HCT116 (cell line): ENCODE measurements at regions not wholly inside any gene's neighbourhood (a gene's known extent, or its start where the extent isn't known, plus 50 kb on each side); places are given as distances from the start of the nearest gene placed in this dataset.

Experiments used
- ATAC-seq: fragments of 200-7000 bp; cut with Tn5 transposase; 2 replicates; pipeline ENCODE4 v1.9.1; 2020; ENCODE audit warnings: mild to moderate bottlenecking, moderate library complexity
- BruUV-seq: library from RNA; stranded (reverse); fragments of 400-500 nt; replicated peaks from 2 replicates; lab custom pipeline; 2021; lab: Mats Ljungman, UMichigan
- CTCF ChIA-PET: fragments of 300-600 bp; sonication (Branson Sonifier 250); formaldehyde crosslinking; loops from one replicate; lab custom pipeline; 2021; ENCODE audit warnings: antibody characterized with exemption; lab: Charles Lee
- POLR2A ChIA-PET: fragments of 300-600, 350-600 bp; sonication (Branson Sonifier 250); formaldehyde crosslinking; loops from one replicate; lab custom pipeline; 2021; ENCODE audit warnings: antibody characterized with exemption; lab: Charles Lee
- RAD21 ChIA-PET, 2 experiments: fragments of 300-600 bp; sonication (Branson Sonifier 250); formaldehyde crosslinking; loops; one replicate each; lab custom pipeline; 2023; ENCODE audit warnings: low total read pairs in 2 of 2; ENCODE audit not compliant: uncharacterized antibody in 2 of 2, unreplicated experiment in 2 of 2, low non-redundant PET in 1 of 2; lab: Charles Lee
- DNase-seq: peaks from one replicate; pipeline ENCODE4 v3.0.0-alpha.2; 2010; ENCODE audit warnings: low read depth, low spot score
- H2AFZ ChIP-seq: fragments of 200-600 bp; shearing (Covaris generic), sonication (generic); 2 replicates; pipeline ENCODE4 v1.6.1; 2017; ENCODE audit warnings: low read depth, mixed run types, mixed read lengths, antibody characterized with exemption, low read length; ENCODE audit not compliant: poor library complexity, severe bottlenecking
- H3K27ac ChIP-seq: 2 replicates; pipeline ENCODE4 v1.5.1; 2012; ENCODE audit warnings: low read depth, low read length
- H3K27me3 ChIP-seq: fragments of 200-600 bp; sonication (generic); 2 replicates; pipeline ENCODE4 v1.6.1; 2016; ENCODE audit warnings: mixed run types, low read length, mixed read lengths; ENCODE audit not compliant: insufficient read depth
- H3K36me3 ChIP-seq, 2 experiments: fragments of 200-500 bp in 1 of 2; fragments of 200-600 bp in 1 of 2; sonication (Bioruptor generic) in 1 of 2; sonication (generic) in 1 of 2; 2 replicates each; pipeline versions ENCODE4 v1.5.1 to v1.6.1; 2014 to 2016; ENCODE audit warnings: low read length in 2 of 2, inconsistent platforms in 1 of 2, mixed read lengths in 1 of 2, mixed run types in 1 of 2; ENCODE audit not compliant: insufficient read depth in 2 of 2, control insufficient read depth in 1 of 2
- H3K4me1 ChIP-seq, 2 experiments: fragments of 200-600 bp in 1 of 2; sonication (generic) in 1 of 2; 2 replicates each; pipeline versions ENCODE4 v1.5.1 to v1.6.1; 2012 to 2017; ENCODE audit warnings: low read length in 2 of 2, inconsistent platforms in 1 of 2, mild to moderate bottlenecking in 1 of 2, mixed read lengths in 1 of 2, mixed run types in 1 of 2, moderate library complexity in 1 of 2; ENCODE audit not compliant: insufficient read depth in 2 of 2, control insufficient read depth in 1 of 2
- H3K4me2 ChIP-seq: fragments of 200-600 bp; sonication (generic); 2 replicates; pipeline ENCODE4 v1.6.1; 2017; ENCODE audit warnings: mixed run types, low read length, mixed read lengths
- H3K4me3 ChIP-seq, 2 experiments: fragments of 200-600 bp in 1 of 2; sonication (generic) in 1 of 2; replicated peaks in 1 of 2; 2 replicates each; pipeline ENCODE4 v1.5.1; 2011 to 2016; ENCODE audit warnings: low read length in 2 of 2, control low read depth in 1 of 2, low read depth in 1 of 2, mild to moderate bottlenecking in 1 of 2, mixed read lengths in 1 of 2, mixed run types in 1 of 2
- H3K79me2 ChIP-seq: fragments of 200-600 bp; sonication (generic); 2 replicates; pipeline ENCODE4 v1.6.1; 2017; ENCODE audit warnings: mild to moderate bottlenecking, mixed run types, low read length, moderate library complexity, mixed read lengths; ENCODE audit not compliant: insufficient read depth
- H3K9ac ChIP-seq: fragments of 200-600 bp; sonication (generic); 2 replicates; pipeline ENCODE4 v1.6.1; 2016; ENCODE audit warnings: low read length, mixed read lengths
- H3K9me2 ChIP-seq: fragments of 200-600 bp; sonication (generic), shearing (Covaris generic); 2 replicates; pipeline ENCODE4 v1.6.1; 2017; ENCODE audit warnings: mixed run types, mild to moderate bottlenecking, moderate library complexity; ENCODE audit not compliant: insufficient read depth
- H3K9me3 ChIP-seq, 2 experiments: fragments of 200-500 bp in 1 of 2; fragments of 200-600 bp in 1 of 2; sonication (Bioruptor generic) in 1 of 2; sonication (generic) in 1 of 2; 2 replicates each; pipeline ENCODE4 v1.6.1; 2014 to 2017; ENCODE audit warnings: low read length in 2 of 2, mixed read lengths in 2 of 2, inconsistent platforms in 1 of 2, low read depth in 1 of 2, mild to moderate bottlenecking in 1 of 2, mixed run types in 1 of 2, moderate library complexity in 1 of 2; ENCODE audit not compliant: control insufficient read depth in 1 of 2, insufficient read depth in 1 of 2
- H4K20me1 ChIP-seq: fragments of 200-600 bp; sonication (generic), shearing (Covaris generic); 2 replicates; pipeline ENCODE4 v1.6.1; 2017; ENCODE audit warnings: mixed run types, mild to moderate bottlenecking, moderate library complexity; ENCODE audit not compliant: insufficient read depth
- CBX3 ChIP-seq: IDR thresholded peaks from 2 replicates; pipeline ENCODE4 v1.6.1; 2012; ENCODE audit warnings: low read depth
- CEBPB ChIP-seq: IDR thresholded peaks from 2 replicates; pipeline ENCODE4 v1.6.1; 2012; ENCODE audit warnings: low read depth
- EGR1 ChIP-seq: IDR thresholded peaks from 2 replicates; pipeline ENCODE4 v1.6.1; 2012; ENCODE audit warnings: low read depth
- ELF1 ChIP-seq: IDR thresholded peaks from 2 replicates; pipeline ENCODE4 v1.6.1; 2012; ENCODE audit warnings: low read depth, borderline replicate concordance
- EZH2 ChIP-seq: fragments of 200-600 bp; sonication (generic); IDR thresholded peaks from 2 replicates; pipeline ENCODE4 v1.6.1; 2017; ENCODE audit warnings: antibody characterized with exemption, mixed run types
- EZH2phosphoT487 ChIP-seq: fragments of 200-600 bp; IDR thresholded peaks from 2 replicates; pipeline ENCODE4 v1.6.1; 2018; ENCODE audit warnings: antibody characterized with exemption, borderline replicate concordance
- FOSL1 ChIP-seq: IDR thresholded peaks from 2 replicates; pipeline ENCODE4 v1.6.1; 2012; ENCODE audit warnings: low read depth
- JUND ChIP-seq: IDR thresholded peaks from 2 replicates; pipeline ENCODE4 v1.6.1; 2012
- POLR2A ChIP-seq: IDR thresholded peaks from 2 replicates; pipeline ENCODE4 v1.7.0; 2011; ENCODE audit warnings: borderline replicate concordance; ENCODE audit not compliant: insufficient read depth, insufficient read length; ENCODE audit errors: extremely low read depth
- POLR2AphosphoS5 ChIP-seq: IDR thresholded peaks from 2 replicates; pipeline ENCODE4 v1.6.1; 2011; ENCODE audit warnings: mild to moderate bottlenecking, low read depth, low read length, moderate library complexity
- RAD21 ChIP-seq: IDR thresholded peaks from 2 replicates; pipeline ENCODE4 v1.6.1; 2012; ENCODE audit warnings: low read depth, mild to moderate bottlenecking
- SIN3A ChIP-seq: IDR thresholded peaks from 2 replicates; pipeline ENCODE4 v1.6.1; 2012; ENCODE audit warnings: low read depth
- SP1 ChIP-seq: IDR thresholded peaks from 2 replicates; pipeline ENCODE4 v1.6.1; 2012; ENCODE audit warnings: low read depth
- SRF ChIP-seq: IDR thresholded peaks from 2 replicates; pipeline ENCODE4 v1.6.1; 2012; ENCODE audit warnings: low read depth
- TCF7L2 ChIP-seq: IDR thresholded peaks from 2 replicates; pipeline ENCODE4 v1.7.0; 2011; ENCODE audit warnings: borderline replicate concordance, inconsistent platforms; ENCODE audit not compliant: insufficient read depth, insufficient read length; ENCODE audit errors: extremely low read depth
- intact Hi-C: fragments of 100-400 bp; cut with micrococcal nuclease; formaldehyde crosslinking; loops from 2 replicates; pipeline ENCODE4 v1.10.0; 2022
- TF ChIP-seq, protein P1 (sequence below): IDR thresholded peaks from 2 replicates; pipeline ENCODE4 v1.6.1; 2012
- TF ChIP-seq, protein P2 (sequence below), 3 experiments: fragments of 200-600 bp in 1 of 3; sonication (generic) in 1 of 3; IDR thresholded peaks in 2 of 3; conservative IDR thresholded peaks in 1 of 3; 2 replicates each; pipeline ENCODE4 v1.5.1; 2012 to 2017; ENCODE audit warnings: low read depth in 2 of 3, low read length in 2 of 3, antibody characterized with exemption in 1 of 3, borderline replicate concordance in 1 of 3, control low read depth in 1 of 3, mild to moderate bottlenecking in 1 of 3, mixed read lengths in 1 of 3, mixed run types in 1 of 3, moderate library complexity in 1 of 3; ENCODE audit not compliant: insufficient read depth in 1 of 3
- TF ChIP-seq, protein P3 (sequence below): IDR thresholded peaks from 2 replicates; pipeline ENCODE4 v1.6.1; 2012; ENCODE audit warnings: low read depth

DNA sequence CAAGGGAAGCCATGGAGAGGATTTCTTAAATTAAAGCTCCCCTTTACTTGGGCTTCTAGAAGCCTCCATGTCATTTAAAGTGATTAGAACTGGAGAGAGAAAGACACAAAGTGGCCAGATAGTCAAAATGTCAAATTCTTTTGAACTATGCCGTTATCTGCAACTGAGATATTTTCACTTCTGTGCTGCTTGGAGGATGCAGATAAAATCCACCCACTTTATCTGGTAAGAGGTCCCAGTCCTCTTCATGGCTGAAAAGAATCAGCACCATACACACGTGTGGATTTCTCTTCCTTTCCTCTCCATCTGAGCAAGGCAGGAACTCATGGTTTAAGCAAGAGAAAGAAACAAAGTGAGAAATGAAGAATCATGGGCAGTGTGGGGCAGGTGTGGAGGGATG lies 276.9 kb upstream of the RUNX1 start:
- ChIA-PET CTCF (no interaction called here), RAD21 (no interaction called here), POLR2A (no interaction called here)
- Histone ChIP-seq H3K9ac (no peak overlapping the region), H3K9me2 (no peaks in the 10 kb centered on the region), H3K36me3 (no peaks in the 10 kb centered on the region), H3K27ac (no peak overlapping the region), H4K20me1 (no peaks in the 10 kb centered on the region), H3K79me2 (no peaks in the 10 kb centered on the region), H3K4me1 (peaks cover 8 to 15% of the 10 kb centered on the region in 2 experiments), H2AFZ (no peak overlapping the region), H3K4me3 (no peak overlapping the region), H3K9me3 (no peaks in the 10 kb centered on the region), H3K27me3 (no peaks in the 10 kb centered on the region), H3K4me2 (no peak overlapping the region)
- ATAC-seq (no peak), DNase-seq (no peak)
- TF ChIP-seq EZH2 (no peak), CBX3 (no peak), POLR2AphosphoS5 (no peak), RAD21 (no peak), SIN3A (no peak), EZH2phosphoT487 (no peak), POLR2A (no peak), SP1 (no peak), EGR1 (no peak), SRF (no peak), JUND (no peak), ELF1 (no peak), FOSL1 (no peak), CEBPB (no peak), TCF7L2 (no peak)
- TF ChIP-seq, protein P1, sequence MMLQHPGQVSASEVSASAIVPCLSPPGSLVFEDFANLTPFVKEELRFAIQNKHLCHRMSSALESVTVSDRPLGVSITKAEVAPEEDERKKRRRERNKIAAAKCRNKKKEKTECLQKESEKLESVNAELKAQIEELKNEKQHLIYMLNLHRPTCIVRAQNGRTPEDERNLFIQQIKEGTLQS, result no peak
- TF ChIP-seq, protein P2, sequence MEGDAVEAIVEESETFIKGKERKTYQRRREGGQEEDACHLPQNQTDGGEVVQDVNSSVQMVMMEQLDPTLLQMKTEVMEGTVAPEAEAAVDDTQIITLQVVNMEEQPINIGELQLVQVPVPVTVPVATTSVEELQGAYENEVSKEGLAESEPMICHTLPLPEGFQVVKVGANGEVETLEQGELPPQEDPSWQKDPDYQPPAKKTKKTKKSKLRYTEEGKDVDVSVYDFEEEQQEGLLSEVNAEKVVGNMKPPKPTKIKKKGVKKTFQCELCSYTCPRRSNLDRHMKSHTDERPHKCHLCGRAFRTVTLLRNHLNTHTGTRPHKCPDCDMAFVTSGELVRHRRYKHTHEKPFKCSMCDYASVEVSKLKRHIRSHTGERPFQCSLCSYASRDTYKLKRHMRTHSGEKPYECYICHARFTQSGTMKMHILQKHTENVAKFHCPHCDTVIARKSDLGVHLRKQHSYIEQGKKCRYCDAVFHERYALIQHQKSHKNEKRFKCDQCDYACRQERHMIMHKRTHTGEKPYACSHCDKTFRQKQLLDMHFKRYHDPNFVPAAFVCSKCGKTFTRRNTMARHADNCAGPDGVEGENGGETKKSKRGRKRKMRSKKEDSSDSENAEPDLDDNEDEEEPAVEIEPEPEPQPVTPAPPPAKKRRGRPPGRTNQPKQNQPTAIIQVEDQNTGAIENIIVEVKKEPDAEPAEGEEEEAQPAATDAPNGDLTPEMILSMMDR (IDR thresholded peaks at IDR 0.05 in 2 of 3, conservative IDR thresholded peaks at IDR 0.05 in 1 of 3; ENCODE audit: borderline replicate concordance in 1 of 3, insufficient read depth in 1 of 3, low read depth in 2 of 3, low read length in 2 of 3), result no peak
- TF ChIP-seq, protein P3, sequence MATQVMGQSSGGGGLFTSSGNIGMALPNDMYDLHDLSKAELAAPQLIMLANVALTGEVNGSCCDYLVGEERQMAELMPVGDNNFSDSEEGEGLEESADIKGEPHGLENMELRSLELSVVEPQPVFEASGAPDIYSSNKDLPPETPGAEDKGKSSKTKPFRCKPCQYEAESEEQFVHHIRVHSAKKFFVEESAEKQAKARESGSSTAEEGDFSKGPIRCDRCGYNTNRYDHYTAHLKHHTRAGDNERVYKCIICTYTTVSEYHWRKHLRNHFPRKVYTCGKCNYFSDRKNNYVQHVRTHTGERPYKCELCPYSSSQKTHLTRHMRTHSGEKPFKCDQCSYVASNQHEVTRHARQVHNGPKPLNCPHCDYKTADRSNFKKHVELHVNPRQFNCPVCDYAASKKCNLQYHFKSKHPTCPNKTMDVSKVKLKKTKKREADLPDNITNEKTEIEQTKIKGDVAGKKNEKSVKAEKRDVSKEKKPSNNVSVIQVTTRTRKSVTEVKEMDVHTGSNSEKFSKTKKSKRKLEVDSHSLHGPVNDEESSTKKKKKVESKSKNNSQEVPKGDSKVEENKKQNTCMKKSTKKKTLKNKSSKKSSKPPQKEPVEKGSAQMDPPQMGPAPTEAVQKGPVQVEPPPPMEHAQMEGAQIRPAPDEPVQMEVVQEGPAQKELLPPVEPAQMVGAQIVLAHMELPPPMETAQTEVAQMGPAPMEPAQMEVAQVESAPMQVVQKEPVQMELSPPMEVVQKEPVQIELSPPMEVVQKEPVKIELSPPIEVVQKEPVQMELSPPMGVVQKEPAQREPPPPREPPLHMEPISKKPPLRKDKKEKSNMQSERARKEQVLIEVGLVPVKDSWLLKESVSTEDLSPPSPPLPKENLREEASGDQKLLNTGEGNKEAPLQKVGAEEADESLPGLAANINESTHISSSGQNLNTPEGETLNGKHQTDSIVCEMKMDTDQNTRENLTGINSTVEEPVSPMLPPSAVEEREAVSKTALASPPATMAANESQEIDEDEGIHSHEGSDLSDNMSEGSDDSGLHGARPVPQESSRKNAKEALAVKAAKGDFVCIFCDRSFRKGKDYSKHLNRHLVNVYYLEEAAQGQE, result no peak
- no TSS peak for BruUV-seq
- intact Hi-C loops, result no loop called here
